K562 (cell line): ENCODE measurements at regions not wholly inside any gene's neighbourhood (a gene's known extent, or its start where the extent isn't known, plus 50 kb on each side); places are given as distances from the start of the nearest gene placed in this dataset.

ENCODE experiments used
- ATAC-seq: fragments of 200-7000 bp; cut with Tn5 transposase; 3 replicates; pipeline ENCODE4 v1.9.1; 2020; ENCODE audit warnings: moderate library complexity
- BruUV-seq: library from RNA; stranded (reverse); fragments of 400-500 nt; replicated peaks from 2 replicates; lab custom pipeline; 2021; lab: Mats Ljungman, UMichigan
- CTCF ChIA-PET: fragments of 300-600 bp; formaldehyde crosslinking; extraction: SDS; loops from one replicate; lab custom pipeline; 2021; ENCODE audit warnings: low intra/inter-chr PET ratio; lab: Yijun Ruan, JAX
- POLR2A ChIA-PET: fragments of 300-600, 350-650 bp; sonication (Branson Sonifier 250); formaldehyde crosslinking; extraction: SDS; loops from one replicate; lab custom pipeline; 2021; ENCODE audit warnings: antibody characterized with exemption, inconsistent platforms; lab: Yijun Ruan, JAX
- DNase-seq, 4 experiments: peaks; one replicate each; pipeline versions ENCODE4 v3.0.0 to v3.0.0-alpha.2; 2011 to 2018; ENCODE audit warnings: low spot score in 3 of 4, mixed read lengths in 3 of 4; ENCODE audit errors: extremely low read depth in 1 of 4
- FAIRE-seq: peaks from 2 replicates; lab custom pipeline; 2011; peaks lifted over from hg19 to GRCh38; lab: Jason Lieb, UNC
- H2AFZ ChIP-seq: 2 replicates; pipeline ENCODE4 v1.6.0; 2011; ENCODE audit warnings: low read depth, low read length, control low read depth, inconsistent platforms
- H3K27ac ChIP-seq: fragments of 200-600 bp; 3 replicates; pipeline ENCODE4 v1.8.0; 2011; ENCODE audit warnings: low read depth, mild to moderate bottlenecking, control low read depth, inconsistent platforms, low read length, moderate library complexity, mixed read lengths; ENCODE audit errors: extremely low read depth
- H3K27me3 ChIP-seq, 2 experiments: fragments of 300-600 bp in 1 of 2; 2 replicates in 1 of 2; 3 replicates in 1 of 2; pipeline versions ENCODE4 v1.6.0 to v1.8.0; 2011; ENCODE audit warnings: inconsistent platforms in 2 of 2, low read length in 2 of 2, mild to moderate bottlenecking in 1 of 2, mixed read lengths in 1 of 2, moderate library complexity in 1 of 2; ENCODE audit not compliant: control insufficient read depth in 2 of 2, insufficient read depth in 2 of 2
- H3K36me3 ChIP-seq: fragments of 300-600 bp; 3 replicates; pipeline ENCODE4 v1.8.0; 2011; ENCODE audit warnings: mild to moderate bottlenecking, low read length, inconsistent platforms; ENCODE audit not compliant: control insufficient read depth, insufficient read depth
- H3K4me1 ChIP-seq, 2 experiments: fragments of 200-600 bp in 1 of 2; replicated peaks in 1 of 2; 2 replicates in 1 of 2; 3 replicates in 1 of 2; pipeline versions ENCODE4 v1.5.1 to v1.8.0; 2011; ENCODE audit warnings: inconsistent platforms in 2 of 2, low read length in 2 of 2, mild to moderate bottlenecking in 1 of 2, mixed read lengths in 1 of 2, moderate library complexity in 1 of 2; ENCODE audit not compliant: control insufficient read depth in 2 of 2, insufficient read depth in 2 of 2
- H3K4me2 ChIP-seq: 2 replicates; pipeline ENCODE4 v1.6.1; 2011; ENCODE audit warnings: low read length, control low read depth, inconsistent platforms, mixed read lengths; ENCODE audit not compliant: insufficient read depth
- H3K4me3 ChIP-seq: fragments of 200-600 bp; sonication (generic), shearing (Covaris generic); 2 replicates; pipeline ENCODE4 v1.5.1; 2016; ENCODE audit warnings: control low read depth, inconsistent platforms
- H3K79me2 ChIP-seq: fragments of 200-600 bp; 3 replicates; pipeline ENCODE4 v1.8.0; 2011; ENCODE audit warnings: low read length, inconsistent platforms; ENCODE audit not compliant: control insufficient read depth, insufficient read depth
- H3K9ac ChIP-seq, 2 experiments: 2 replicates each; pipeline versions ENCODE4 v1.6.0 to v1.6.1; 2011; ENCODE audit warnings: low read depth in 2 of 2, low read length in 2 of 2, control low read depth in 1 of 2, inconsistent platforms in 1 of 2, mild to moderate bottlenecking in 1 of 2, mixed read lengths in 1 of 2; ENCODE audit not compliant: insufficient read depth in 1 of 2
- H3K9me1 ChIP-seq: one replicate; pipeline ENCODE4 v1.6.0; 2011; ENCODE audit warnings: inconsistent platforms, mild to moderate bottlenecking, low read length, moderate library complexity; ENCODE audit not compliant: control insufficient read depth, insufficient read depth
- H3K9me3 ChIP-seq: replicated peaks from 2 replicates; pipeline ENCODE4 v1.5.1; 2011; ENCODE audit warnings: low read depth, low read length, inconsistent platforms; ENCODE audit not compliant: control insufficient read depth, insufficient read depth
- H4K20me1 ChIP-seq: replicated peaks from 2 replicates; pipeline ENCODE4 v1.6.1; 2011; ENCODE audit warnings: low read length, inconsistent platforms, mixed read lengths; ENCODE audit not compliant: control insufficient read depth, insufficient read depth
- C11orf30 ChIP-seq: fragments of 450-650 bp; IDR thresholded peaks from 2 replicates; pipeline ENCODE4 v1.6.1; 2016; ENCODE audit warnings: low read depth, mild to moderate bottlenecking
- FOXA3 ChIP-seq, 2 experiments: fragments of 450-650 bp in 1 of 2; sonication (generic) in 1 of 2; formaldehyde crosslinking; IDR thresholded peaks in 1 of 2; conservative IDR thresholded peaks in 1 of 2; 2 replicates each; pipeline versions ENCODE4 v1.4.0 to v1.8.0; 2020 to 2022; ENCODE audit warnings: mild to moderate bottlenecking in 2 of 2, missing genetic modification reagents in 1 of 2
- RFX1 ChIP-seq: fragments of 450-650 bp; IDR thresholded peaks from 2 replicates; pipeline ENCODE4 v1.6.1; 2016; ENCODE audit warnings: mild to moderate bottlenecking, moderate library complexity
- ZNF316 ChIP-seq: fragments of 450-650 bp; IDR thresholded peaks from 2 replicates; pipeline ENCODE4 v1.6.1; 2016
- WGBS: fragments of 100-300 bp; shearing (Covaris generic); methylation state at CpG from one replicate; pipeline ENCODE4 v1.1.6; 2016; ENCODE audit warnings: low coverage, mixed read lengths; ENCODE audit not compliant: insufficient coverage; ENCODE audit errors: missing lambda C conversion rate; 5-methylcytosine and 5-hydroxymethylcytosine counted together
- in situ Hi-C: fragments of 300-500 bp; cut with MboI; formaldehyde crosslinking; loops from 4 replicates; pipeline ENCODE4 v1.15.0; 2018; ENCODE audit warnings: inconsistent platforms, mixed read lengths
- intact Hi-C: fragments of 100-400 bp; cut with micrococcal nuclease; formaldehyde crosslinking; loops from 2 replicates; pipeline ENCODE4 v1.14.2; 2022
- TF ChIP-seq, protein P1 (sequence below): fragments of 450-650 bp; formaldehyde crosslinking; IDR thresholded peaks from 2 replicates; pipeline ENCODE4 v1.4.0; 2020; ENCODE audit warnings: mild to moderate bottlenecking

DNA sequence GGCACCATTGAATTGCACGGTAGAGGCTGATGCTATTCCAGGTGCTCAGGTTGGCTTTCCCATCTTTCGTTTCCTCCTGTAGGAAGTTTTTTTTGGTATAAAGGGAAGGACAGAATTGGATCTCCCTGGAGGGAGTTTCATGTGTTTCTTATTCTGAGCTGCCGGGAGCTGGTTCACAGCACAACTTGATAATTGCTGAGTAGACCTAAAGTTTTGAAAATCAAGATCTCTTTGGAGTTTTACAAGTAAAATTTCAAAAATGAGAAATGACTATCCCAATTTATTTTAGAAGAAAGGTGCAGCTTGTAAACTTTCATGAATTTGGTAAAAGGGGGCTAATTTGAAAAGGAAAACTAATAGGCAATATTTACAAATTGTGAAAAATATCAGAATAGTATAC, 125.2 kb upstream of the ESR1 start:
- Histone ChIP-seq H2AFZ (no peak overlapping the region), H4K20me1 (no peaks in the 10 kb centered on the region), H3K9me3 (no peaks in the 10 kb centered on the region), H3K4me1 (no peaks in the 10 kb centered on the region; a peak in 1 of 5 replicates), H3K79me2 (no peaks in the 10 kb centered on the region), H3K4me3 (no peak overlapping the region), H3K9ac (no peak overlapping the region), H3K9me1 (no peaks in the 10 kb centered on the region), H3K27me3 (peaks cover 7 to 32% of the 10 kb centered on the region in 2 experiments; a peak in 2 of 5 replicates), H3K4me2 (no peak overlapping the region), H3K27ac (no peak overlapping the region), H3K36me3 (no peaks in the 10 kb centered on the region)
- CTCF ChIA-PET, result no interaction called here
- WGBS, result 0% methylated on average over 3 of the region's 3 CpGs
- ATAC-seq (no peak), DNase-seq (no peak), FAIRE-seq (no peak)
- BruUV-seq, result no TSS peak
- TF ChIP-seq ZNF316 (peak; percentile 48; the same call in 1 of the 2 replicates), C11orf30 (peak; percentile 61)
- TF ChIP-seq, protein P1, sequence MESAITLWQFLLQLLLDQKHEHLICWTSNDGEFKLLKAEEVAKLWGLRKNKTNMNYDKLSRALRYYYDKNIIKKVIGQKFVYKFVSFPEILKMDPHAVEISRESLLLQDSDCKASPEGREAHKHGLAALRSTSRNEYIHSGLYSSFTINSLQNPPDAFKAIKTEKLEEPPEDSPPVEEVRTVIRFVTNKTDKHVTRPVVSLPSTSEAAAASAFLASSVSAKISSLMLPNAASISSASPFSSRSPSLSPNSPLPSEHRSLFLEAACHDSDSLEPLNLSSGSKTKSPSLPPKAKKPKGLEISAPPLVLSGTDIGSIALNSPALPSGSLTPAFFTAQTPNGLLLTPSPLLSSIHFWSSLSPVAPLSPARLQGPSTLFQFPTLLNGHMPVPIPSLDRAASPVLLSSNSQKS (CRISPR knock-in tag), result no peak
- intact Hi-C loops, result no loop called here
- POLR2A ChIA-PET, result interaction anchor here (0.6 to 0.9 kb wide), 2 partner anchors 11 to 226 kb away, joined by 3 read pairs; no protein-coding TSS in a partner anchor
- in situ Hi-C loops, result no loop called here

DNA sequence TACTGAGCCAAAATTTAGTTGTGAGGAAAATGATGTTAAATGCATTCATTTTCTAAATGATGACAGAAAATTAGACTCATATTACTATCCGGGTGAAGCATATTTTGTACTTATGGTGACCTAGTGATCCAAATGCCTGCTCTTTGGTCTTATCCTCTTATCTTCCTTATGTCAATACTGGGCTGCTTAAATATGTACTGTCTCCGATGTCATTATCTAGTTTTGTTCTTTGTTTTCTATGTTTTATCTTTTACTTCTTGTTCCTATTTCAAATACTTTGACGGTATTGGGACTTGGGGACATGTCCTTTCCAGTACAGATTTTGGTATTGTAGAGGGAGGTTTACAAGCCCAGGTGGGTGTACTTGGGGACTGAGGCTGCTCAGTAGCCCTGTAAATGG, 124.6 kb upstream of the ESR1 start:
- no peaks in the 10 kb centered on the region for H4K20me1 ChIP-seq
- H3K27ac ChIP-seq, result no peak overlapping the region
- H3K36me3 ChIP-seq, result no peaks in the 10 kb centered on the region
- no peaks in the 10 kb centered on the region for H3K79me2 ChIP-seq
- H3K9me3 ChIP-seq, result no peaks in the 10 kb centered on the region
- 3% methylated on average over 3 of the region's 3 CpGs for WGBS
- in situ Hi-C loops (no loop called here), intact Hi-C loops (no loop called here)
- no TSS peak for BruUV-seq
- no peak overlapping the region for H3K4me3 ChIP-seq
- CTCF ChIA-PET, result no interaction called here
- H3K9ac ChIP-seq, result no peak overlapping the region
- H3K9me1 ChIP-seq, result no peaks in the 10 kb centered on the region
- H3K4me1 ChIP-seq, result no peaks in the 10 kb centered on the region; a peak in 1 of 5 replicates
- H3K4me2 ChIP-seq, result no peak overlapping the region
- POLR2A ChIA-PET, result no interaction called here
- DNase-seq, result no peak
- no peak overlapping the region for H2AFZ ChIP-seq
- peaks cover 7 to 32% of the 10 kb centered on the region in 2 experiments; a peak in 2 of 5 replicates for H3K27me3 ChIP-seq
- no peak for ATAC-seq
- TF ChIP-seq FOXA3 (CRISPR knock-in tag; conservative IDR thresholded peaks at IDR 0.05 in 1 of 2, IDR thresholded peaks at IDR 0.05 in 1 of 2) (peak in 1 of 2 experiments; percentile 73; a peak in 2 of 4 replicates), RFX1 (no peak)
- no peak for FAIRE-seq
